ENCODE measurements at regions not wholly inside any gene's neighbourhood (a gene's known extent, or its start where the extent isn't known, plus 50 kb on each side); places are given as distances from the start of the nearest gene placed in this dataset.

DNA sequence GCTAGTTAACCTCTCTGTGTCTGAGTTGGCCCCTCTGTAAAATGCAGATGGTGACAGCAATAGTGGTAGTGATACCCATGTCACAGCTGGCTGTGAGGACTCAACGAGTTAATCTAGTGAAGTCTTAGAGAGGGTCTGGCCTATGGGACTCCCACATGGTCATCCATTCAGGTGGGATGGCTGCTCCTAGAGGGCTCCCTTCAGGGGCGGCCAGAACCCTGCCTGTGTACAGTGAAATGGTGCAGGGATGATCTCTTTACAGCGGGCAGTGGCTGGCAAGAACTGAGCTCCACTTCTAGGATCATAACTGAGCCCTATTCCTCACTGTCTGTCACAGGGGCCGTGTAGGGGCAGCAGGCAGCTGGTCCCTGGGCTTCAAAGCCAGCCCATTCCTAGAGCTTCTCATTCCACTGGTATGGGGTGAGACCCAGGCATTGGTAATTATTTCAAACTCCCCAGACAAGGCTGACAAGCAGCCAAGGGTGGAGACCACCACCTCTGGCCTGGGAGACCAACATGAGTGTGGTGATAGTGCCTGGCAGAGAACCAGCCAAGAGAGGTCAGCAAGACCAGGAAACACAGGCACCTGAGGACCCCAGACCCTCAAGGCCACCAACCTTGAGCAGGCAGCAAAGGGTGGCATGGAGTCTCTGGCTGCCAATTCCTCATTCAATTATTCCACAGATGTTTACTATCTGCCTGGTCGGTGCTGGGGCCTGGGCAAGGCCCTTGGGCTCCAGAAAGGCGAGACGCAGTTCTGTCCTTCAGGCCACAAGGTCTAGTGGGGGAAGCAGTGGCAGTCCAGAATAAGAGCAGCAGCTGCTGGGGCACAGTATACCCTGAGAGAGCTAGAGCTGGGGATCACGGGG, 103.4 kb downstream of the MRPL14 start:
- no peak overlapping the region for H2BK120ac ChIP-seq (ENCODE audit: low read depth, low read length, poor library complexity, severe bottlenecking)
- H3K9me3 Mint-ChIP-seq: peaks cover under 1 to 1% of the 10 kb centered on the region in 2 experiments; a peak in 3 of 5 replicates
- no peak overlapping the region for H3K14ac ChIP-seq (ENCODE audit: insufficient read depth, low read length)
- TF ChIP-seq CTCF (conservative IDR thresholded peaks at IDR 0.05): no peak
- H3K9me3 ChIP-seq (ENCODE audit: control insufficient read depth, low read depth, low read length): no peaks in the 10 kb centered on the region
- no peak overlapping the region for H3K4me3 Mint-ChIP-seq
- no peak overlapping the region for H2AFZ ChIP-seq (ENCODE audit: low read length)
- no peak overlapping the region for H3K4ac ChIP-seq (ENCODE audit: low read depth, low read length)
- no peak overlapping the region for H2AK5ac ChIP-seq (ENCODE audit: insufficient read length, low read length)
- H3K18ac ChIP-seq (ENCODE audit: insufficient read length, low read depth, low read length): no peak overlapping the region
- no peak overlapping the region for H3K56ac ChIP-seq (ENCODE audit: insufficient read length, low read depth, low read length)
- H3K9ac ChIP-seq (ENCODE audit: extremely low read depth, insufficient read length, low read length): no peak overlapping the region
- H2BK15ac ChIP-seq (ENCODE audit: low read depth, low read length): no peak overlapping the region
- H4K8ac ChIP-seq (replicated peaks; ENCODE audit: insufficient read length, low read depth, low read length): no peak overlapping the region
- H3K27ac ChIP-seq (ENCODE audit: insufficient read length, low read depth, low read length): no peak overlapping the region
- no peak overlapping the region for H4K91ac ChIP-seq (ENCODE audit: insufficient read length, low read depth, low read length)
- H3K4me2 ChIP-seq (ENCODE audit: insufficient read depth, insufficient read length, low read length): no peak overlapping the region
- no CpG with 5 or more reads among the region's 8 CpGs for WGBS (ENCODE audit: extremely low coverage, insufficient read length, low lambda C conversion rate)
- no peaks in the 10 kb centered on the region for H3K27me3 ChIP-seq (ENCODE audit: insufficient read depth, low read length)
- no peak for DNase-seq
- no peak overlapping the region for H3K27ac Mint-ChIP-seq
- H3K79me2 ChIP-seq (ENCODE audit: insufficient read depth, low read length): no peaks in the 10 kb centered on the region
- no peak overlapping the region for H4K5ac ChIP-seq (ENCODE audit: insufficient read length, low read depth, low read length)
- H3K4me1 ChIP-seq (ENCODE audit: insufficient read depth, low read length): no peaks in the 10 kb centered on the region
- H4K20me1 ChIP-seq (ENCODE audit: control insufficient read depth, insufficient read depth, insufficient read length): no peaks in the 10 kb centered on the region
- H3K79me1 ChIP-seq (ENCODE audit: insufficient read depth, low read depth, low read length, poor library complexity, severe bottlenecking): no peaks in the 10 kb centered on the region
- H3K23ac ChIP-seq (ENCODE audit: insufficient read length, low read depth, low read length): no peak overlapping the region
- no peak overlapping the region for H3T11ph ChIP-seq (ENCODE audit: low read length)
- H2BK20ac ChIP-seq (ENCODE audit: low read depth, low read length, poor library complexity, severe bottlenecking): no peak overlapping the region
- H3K36me3 Mint-ChIP-seq (ENCODE audit: insufficient read depth in 1 of 3, low read depth in 3 of 3): no peaks in the 10 kb centered on the region
- H2BK5ac ChIP-seq (ENCODE audit: insufficient read length, low read length): no peak overlapping the region
- peaks cover 0 to 10% of the 10 kb centered on the region in 2 experiments; a peak in 1 of 4 replicates for H3K4me1 Mint-ChIP-seq
- H3K27me3 Mint-ChIP-seq (ENCODE audit: low read depth): no peaks in the 10 kb centered on the region; the same call in none of the 2 replicates
- no peaks in the 10 kb centered on the region for H3K23me2 ChIP-seq (ENCODE audit: insufficient read length, low read depth, low read length, poor library complexity, severe bottlenecking)
- no peak overlapping the region for H2BK12ac ChIP-seq (ENCODE audit: insufficient read length, low read depth, low read length)
